ENCODE measurements at regions not wholly inside any gene's neighbourhood (a gene's known extent, or its start where the extent isn't known, plus 50 kb on each side); places are given as distances from the start of the nearest gene placed in this dataset.
A peak's percentile ranks its signal among the peaks of the same experiment; 100 is the strongest.

DNA sequence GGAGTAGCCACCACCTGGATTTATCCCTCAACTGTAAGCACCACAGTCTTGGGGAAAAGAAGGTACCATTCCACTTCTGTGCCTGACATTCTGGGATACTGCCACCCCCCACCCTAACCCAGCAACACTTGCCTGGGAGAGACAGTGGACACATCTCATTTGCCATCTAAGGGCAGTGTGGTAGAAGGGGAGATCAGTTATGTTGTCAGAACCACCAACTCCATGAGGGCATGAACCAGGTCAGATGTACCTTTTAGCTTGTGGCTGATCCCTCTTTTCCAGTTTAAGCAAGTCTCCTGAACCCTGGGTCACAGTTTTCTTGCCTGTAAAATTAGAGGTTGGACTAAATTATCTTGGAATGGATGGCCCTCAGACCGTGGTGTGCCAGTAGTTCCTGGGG is 165.5 kb downstream of the SCP2D1 start:
- Mint-ChIP-seq H3K4me1 (no peaks in the 10 kb centered on the region), H3K9me3 (peaks cover 3% of the 10 kb centered on the region), H3K27ac (no peak overlapping the region), H3K4me3 (no peak overlapping the region), H3K27me3 (no peaks in the 10 kb centered on the region), H3K36me3 (ENCODE audit: low read depth) (no peaks in the 10 kb centered on the region)
- ATAC-seq (replicated peaks) = no peak

DNA sequence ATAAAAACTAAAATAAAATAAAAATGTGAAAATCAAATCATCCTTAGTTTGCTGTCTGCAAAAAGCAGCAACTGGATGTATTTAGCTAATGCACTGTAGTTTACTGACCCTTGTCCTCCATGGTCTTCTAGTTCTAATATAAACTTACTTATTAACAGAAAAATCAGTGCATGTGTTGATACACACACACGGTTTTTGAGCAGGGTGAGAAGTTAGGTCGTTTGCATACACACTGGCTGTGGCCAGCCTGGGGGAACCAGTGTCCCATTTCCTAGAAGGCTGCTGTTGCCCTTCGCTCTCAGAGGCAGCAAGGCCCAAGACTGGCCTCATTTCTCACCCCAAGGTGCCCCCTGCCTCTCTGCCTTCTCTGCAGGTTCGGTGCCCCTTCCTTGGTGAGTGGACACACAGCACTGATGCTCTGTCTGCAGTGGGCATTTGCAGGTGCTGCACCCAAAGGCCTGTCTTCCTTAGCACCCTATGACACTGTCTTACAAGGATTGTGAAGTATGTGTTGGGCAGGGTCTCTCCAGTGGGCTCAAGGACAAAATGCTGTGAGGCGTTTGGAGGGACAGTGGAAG is 168.5 kb downstream of the SCP2D1 start:
- no peaks in the 10 kb centered on the region for H3K36me3 Mint-ChIP-seq (ENCODE audit: low read depth)
- H3K4me1 Mint-ChIP-seq = no peaks in the 10 kb centered on the region
- no peak overlapping the region for H3K4me3 Mint-ChIP-seq
- ATAC-seq (replicated peaks) = no peak
- no peak overlapping the region for H3K27ac Mint-ChIP-seq
- H3K9me3 Mint-ChIP-seq = no peaks in the 10 kb centered on the region
- peaks cover 3% of the 10 kb centered on the region for H3K27me3 Mint-ChIP-seq

DNA sequence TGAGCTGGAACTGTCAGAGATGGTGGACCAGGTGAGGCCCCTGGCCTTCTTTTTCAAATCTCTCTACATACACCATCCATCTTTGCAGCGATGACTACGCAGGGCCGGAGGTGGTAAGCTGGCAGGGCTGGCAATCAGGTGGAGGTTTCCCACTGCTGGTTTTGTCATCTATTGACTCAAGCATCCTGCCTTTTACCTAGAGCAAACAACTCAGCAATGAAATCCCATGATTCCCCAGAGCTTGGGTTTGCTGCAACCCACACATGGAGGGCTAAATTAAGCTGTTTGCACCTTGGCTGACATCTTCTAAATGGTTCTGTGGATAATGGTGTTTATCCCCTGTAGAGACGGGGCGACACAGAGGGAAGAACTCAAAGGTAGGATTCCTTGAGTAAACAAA is 170.2 kb downstream of the SCP2D1 start:
- no peaks in the 10 kb centered on the region for H3K36me3 Mint-ChIP-seq (ENCODE audit: low read depth)
- ATAC-seq (replicated peaks) = no peak

DNA sequence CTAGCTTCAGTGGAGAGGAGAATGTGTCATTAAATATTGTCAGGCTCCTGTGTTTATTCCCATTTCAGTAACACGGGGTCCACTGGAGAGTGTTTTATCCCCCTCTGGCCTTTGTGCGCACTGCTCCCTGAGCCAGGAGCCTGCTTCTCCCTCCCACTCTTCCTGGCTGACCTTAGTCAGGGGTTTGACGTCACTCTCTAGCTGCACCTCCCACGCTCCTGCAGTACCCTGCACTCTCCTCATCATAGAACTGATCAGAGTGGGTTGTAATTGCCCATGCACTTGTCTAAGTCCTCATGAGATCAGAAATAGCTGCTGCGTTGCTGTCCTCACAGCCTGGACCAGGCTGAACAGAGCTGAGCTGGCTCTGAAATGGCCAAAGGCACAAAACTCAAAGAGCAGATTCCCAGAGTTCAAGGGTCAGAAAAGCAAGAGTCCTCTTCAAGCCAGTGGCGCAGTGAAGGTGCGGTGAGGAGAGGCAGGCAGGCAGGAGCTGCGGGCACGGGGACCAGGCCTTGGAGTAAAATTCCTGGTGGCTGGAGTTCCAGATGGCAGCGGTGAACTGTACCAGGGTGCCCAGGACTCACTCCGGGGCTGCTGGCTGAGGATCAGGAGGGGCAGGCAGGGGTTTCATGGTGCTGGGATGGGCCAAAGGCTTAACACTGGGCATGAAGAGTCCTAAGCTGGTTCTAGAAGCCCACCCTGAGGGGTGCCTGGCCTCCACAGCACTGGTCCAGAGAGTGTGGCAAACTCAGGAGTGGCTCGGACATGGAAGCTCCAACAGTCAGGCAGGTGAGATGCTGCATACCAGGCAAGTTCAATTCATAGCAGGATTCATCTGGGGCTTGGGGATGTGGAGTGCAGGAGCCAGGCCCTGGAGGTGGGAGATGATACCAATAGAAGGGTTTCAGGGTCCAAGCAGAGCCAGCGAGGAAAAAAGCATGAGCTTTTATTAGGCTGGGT is 170.9 kb downstream of the SCP2D1 start:
- ATAC-seq (replicated peaks) = no peak
- Mint-ChIP-seq H3K27me3 (peaks cover 3% of the 10 kb centered on the region), H3K27ac (no peak overlapping the region), H3K4me1 (no peaks in the 10 kb centered on the region), H3K9me3 (no peaks in the 10 kb centered on the region), H3K36me3 (ENCODE audit: low read depth) (no peaks in the 10 kb centered on the region), H3K4me3 (no peak overlapping the region)

More for the DNA sequence above, 170.2 kb downstream of the SCP2D1 start:
- H3K4me1 Mint-ChIP-seq = no peaks in the 10 kb centered on the region
- H3K9me3 Mint-ChIP-seq = no peaks in the 10 kb centered on the region
- H3K27ac Mint-ChIP-seq = no peak overlapping the region
- no peak overlapping the region for H3K4me3 Mint-ChIP-seq
- H3K27me3 Mint-ChIP-seq = peaks cover 3% of the 10 kb centered on the region

DNA sequence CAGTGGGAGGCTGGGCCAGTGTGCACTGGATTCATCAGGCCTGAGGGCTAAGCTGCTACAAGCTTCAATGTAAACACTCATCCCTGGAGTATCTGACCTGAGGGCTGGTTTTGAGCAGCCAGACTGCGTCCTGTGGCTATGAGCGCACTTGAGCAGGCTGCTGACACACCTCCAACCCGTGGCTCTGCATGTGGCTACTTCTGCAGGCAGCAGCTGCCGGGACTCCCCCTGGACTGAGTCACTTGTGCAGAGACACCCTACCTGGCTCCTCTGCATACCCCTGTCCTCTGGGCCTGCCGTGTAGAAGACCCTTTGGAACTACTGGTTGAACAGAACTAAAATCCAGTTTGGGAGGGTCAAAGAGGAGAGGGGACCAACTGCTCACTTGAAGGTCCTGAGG is 172.0 kb downstream of the SCP2D1 start:
- no peak overlapping the region for H3K27ac Mint-ChIP-seq
- no peaks in the 10 kb centered on the region for H3K9me3 Mint-ChIP-seq
- no peaks in the 10 kb centered on the region for H3K4me1 Mint-ChIP-seq
- peaks cover 3% of the 10 kb centered on the region for H3K27me3 Mint-ChIP-seq
- peak; percentile 57 for ATAC-seq (replicated peaks)
- H3K36me3 Mint-ChIP-seq (ENCODE audit: low read depth) = no peaks in the 10 kb centered on the region
- H3K4me3 Mint-ChIP-seq = no peak overlapping the region

DNA sequence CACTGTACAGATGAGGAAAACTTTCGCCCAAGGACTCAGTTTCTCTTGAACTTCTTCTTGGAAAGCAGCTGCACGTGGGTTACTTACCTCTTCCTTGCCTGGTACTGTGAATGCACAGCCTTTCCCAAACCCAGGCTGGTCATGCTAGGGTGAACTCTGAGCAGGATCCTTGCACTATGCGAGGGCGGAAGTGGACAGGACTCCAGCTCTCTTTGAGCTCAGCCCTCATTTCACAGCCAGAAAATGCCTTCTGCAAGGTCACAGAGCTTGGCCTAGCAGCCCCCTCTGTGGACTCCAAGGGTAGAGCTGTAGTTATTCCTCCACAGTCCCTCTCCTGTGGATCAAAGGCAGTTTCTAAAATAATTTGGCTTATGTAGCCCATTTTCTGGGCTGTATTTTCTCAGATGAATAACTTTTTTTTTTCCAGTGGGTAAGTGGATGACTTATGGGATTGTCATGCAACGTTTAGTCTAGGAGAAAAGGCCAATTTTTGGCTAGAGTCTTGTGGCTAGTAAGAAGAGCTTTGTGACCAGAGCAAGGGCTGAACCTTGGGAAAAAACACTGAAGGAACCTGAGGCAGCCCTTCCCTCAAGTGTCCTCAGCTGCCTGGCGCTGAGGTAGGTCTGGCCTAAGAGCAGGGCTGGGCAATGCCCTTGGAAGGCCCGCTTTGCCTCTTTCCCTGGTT is 172.7 kb downstream of the SCP2D1 start:
- no peak for ATAC-seq (replicated peaks)

DNA sequence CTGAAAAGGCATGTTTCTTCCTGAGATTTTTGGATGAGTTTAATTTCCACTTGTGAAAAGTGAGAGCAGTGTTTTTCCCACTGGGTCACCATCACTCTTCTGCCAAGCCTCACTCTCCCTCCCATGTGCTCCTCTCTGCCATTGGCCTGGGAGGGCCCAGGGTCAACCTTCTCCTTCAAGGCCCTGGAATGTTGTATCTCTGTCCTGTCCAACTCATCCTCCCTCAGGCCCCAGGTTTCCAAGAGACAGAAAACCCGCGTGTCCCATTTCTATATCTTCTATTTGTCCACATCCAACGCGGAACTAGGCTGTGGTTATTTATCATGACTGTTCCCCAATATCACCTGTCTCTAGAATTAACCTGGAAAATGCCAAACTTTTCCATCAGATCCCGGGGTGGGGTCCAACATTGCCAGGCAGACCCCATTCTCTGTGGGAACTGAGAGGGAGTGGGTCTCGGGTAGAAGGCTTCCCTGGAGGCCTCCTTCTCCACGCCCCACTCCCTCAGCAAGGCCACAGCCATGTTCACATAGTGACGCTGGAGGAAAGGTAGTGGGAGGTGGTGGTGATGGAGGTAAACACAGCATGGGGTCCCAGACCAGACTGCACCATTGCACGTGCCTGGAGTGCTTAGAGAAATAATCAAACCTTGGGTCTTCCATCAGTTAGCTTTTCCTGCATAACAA is 173.5 kb downstream of the SCP2D1 start:
- H3K4me1 Mint-ChIP-seq = no peaks in the 10 kb centered on the region
- H3K4me3 Mint-ChIP-seq = no peak overlapping the region
- H3K9me3 Mint-ChIP-seq = no peaks in the 10 kb centered on the region
- H3K27me3 Mint-ChIP-seq = peaks cover 3% of the 10 kb centered on the region
- no peak for ATAC-seq (replicated peaks)
- no peaks in the 10 kb centered on the region for H3K36me3 Mint-ChIP-seq (ENCODE audit: low read depth)
- no peak overlapping the region for H3K27ac Mint-ChIP-seq

More for the DNA sequence above, 172.7 kb downstream of the SCP2D1 start:
- Mint-ChIP-seq H3K27me3 (peaks cover 3% of the 10 kb centered on the region), H3K4me3 (no peak overlapping the region), H3K9me3 (no peaks in the 10 kb centered on the region), H3K4me1 (no peaks in the 10 kb centered on the region), H3K36me3 (ENCODE audit: low read depth) (no peaks in the 10 kb centered on the region), H3K27ac (no peak overlapping the region)

DNA sequence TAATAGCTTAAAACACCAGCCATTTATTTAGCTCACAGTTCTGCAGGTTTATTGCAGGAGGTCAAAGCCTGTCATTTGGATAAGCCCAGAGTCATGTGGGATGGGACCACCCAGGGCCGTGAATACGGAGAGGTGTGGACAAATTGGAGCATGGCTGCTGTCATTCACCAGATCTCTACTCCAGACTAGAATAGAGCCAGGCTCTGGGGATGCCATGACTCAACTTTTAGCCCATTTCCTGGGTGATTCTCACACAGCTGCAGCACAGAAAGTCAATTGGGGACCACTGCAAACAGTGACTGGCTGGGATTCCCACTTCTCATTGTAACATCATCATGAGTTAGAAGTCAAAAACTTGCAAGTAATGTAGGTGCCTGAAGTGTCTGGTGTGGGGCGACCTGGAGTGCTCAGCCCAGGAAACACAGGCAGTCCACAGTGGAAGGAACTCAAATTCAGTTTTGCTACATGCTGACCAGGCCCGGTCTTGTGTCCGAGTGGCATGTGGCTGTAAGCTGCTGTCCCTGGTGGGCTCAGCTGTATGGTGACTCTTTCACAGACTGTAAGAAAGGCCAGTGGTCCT is 174.3 kb downstream of the SCP2D1 start:
- ATAC-seq (replicated peaks) = no peak
- H3K4me3 Mint-ChIP-seq = no peak overlapping the region
- no peaks in the 10 kb centered on the region for H3K36me3 Mint-ChIP-seq (ENCODE audit: low read depth)
- H3K4me1 Mint-ChIP-seq = no peaks in the 10 kb centered on the region
- no peaks in the 10 kb centered on the region for H3K9me3 Mint-ChIP-seq
- H3K27me3 Mint-ChIP-seq = peaks cover 3% of the 10 kb centered on the region
- no peak overlapping the region for H3K27ac Mint-ChIP-seq

DNA sequence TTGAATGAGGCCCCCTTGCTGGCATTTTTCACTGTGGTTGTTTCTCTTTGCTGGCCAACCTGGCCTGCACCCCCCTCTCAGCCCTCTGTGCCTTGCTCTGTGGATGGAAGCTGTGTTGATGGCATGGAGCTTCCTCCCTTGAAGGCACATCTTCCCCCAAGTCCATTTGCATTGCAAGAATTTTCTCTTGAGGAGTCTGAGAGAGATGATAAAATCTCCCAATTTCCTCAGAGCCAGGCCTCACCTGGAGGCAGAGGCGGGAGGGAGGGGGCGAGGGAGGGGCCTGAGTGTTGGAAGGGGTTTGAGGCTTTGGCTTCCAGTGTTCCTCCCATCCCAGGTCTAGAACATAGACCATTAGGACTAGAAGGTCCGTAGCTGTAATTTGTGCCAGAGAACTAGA is 175.1 kb downstream of the SCP2D1 start:
- no peak for ATAC-seq (replicated peaks)
- Mint-ChIP-seq H3K27me3 (peaks cover 3% of the 10 kb centered on the region), H3K9me3 (no peaks in the 10 kb centered on the region), H3K27ac (no peak overlapping the region), H3K4me3 (no peak overlapping the region), H3K4me1 (no peaks in the 10 kb centered on the region), H3K36me3 (ENCODE audit: low read depth) (no peaks in the 10 kb centered on the region)

DNA sequence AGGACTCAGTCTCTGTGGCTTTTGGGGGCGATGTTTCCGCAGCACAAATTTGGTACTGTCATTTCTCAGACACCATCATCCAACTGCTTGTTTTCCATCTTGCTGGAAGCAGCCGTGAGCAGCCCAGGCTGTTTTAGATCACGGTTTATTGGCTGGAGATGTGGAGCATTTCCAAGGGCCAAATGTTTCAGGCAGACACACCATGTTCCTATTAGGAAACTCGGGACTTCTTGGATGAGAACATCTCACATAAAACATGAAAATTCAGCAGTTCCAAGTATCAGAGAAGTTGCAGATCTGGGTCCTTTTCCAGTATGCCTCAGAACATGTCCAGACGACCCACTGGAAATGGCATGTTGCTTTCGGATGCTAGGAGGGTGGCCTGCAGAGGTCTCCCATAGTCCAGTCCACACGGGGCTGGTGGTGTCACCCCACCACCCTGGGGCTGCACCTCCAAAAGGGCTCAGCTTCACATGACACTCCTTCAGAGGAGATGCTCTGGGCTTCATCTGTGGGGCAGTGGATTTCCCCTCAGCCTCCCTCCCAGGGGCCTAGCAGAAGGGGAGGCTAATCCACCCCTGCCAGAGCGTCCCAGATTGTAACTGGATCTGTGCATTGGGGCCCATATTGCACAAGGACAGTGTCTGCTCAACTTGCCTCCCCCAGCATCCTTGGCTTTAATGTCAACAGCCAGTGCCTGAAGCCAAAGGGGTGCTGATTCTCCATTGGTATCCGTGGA is 176.3 kb downstream of the SCP2D1 start:
- H3K9me3 Mint-ChIP-seq = no peaks in the 10 kb centered on the region
- H3K36me3 Mint-ChIP-seq (ENCODE audit: low read depth) = no peaks in the 10 kb centered on the region
- H3K4me3 Mint-ChIP-seq = no peak overlapping the region
- ATAC-seq (replicated peaks) = no peak
- no peaks in the 10 kb centered on the region for H3K4me1 Mint-ChIP-seq
- H3K27me3 Mint-ChIP-seq = no peaks in the 10 kb centered on the region
- H3K27ac Mint-ChIP-seq = no peak overlapping the region

DNA sequence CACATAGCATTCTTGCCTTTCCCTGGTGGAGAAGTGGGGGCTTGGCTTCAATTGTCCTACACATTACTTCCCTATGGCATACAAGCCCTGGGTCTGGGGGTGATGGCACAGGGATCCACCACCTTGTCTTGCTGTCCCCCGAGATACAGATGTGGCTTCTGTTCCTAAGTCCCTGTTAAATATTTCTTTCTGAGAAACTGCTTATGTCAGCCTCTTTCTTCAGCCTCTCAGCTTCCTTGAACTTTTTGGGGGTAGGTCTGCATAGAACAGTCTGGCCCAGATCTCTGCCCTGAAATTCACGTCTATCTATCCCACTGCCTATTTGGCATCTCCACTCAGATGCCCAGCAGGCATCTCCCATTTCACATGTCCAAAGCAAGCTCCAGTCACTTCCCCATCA is 177.4 kb downstream of the SCP2D1 start:
- H3K4me1 Mint-ChIP-seq = no peaks in the 10 kb centered on the region
- no peaks in the 10 kb centered on the region for H3K36me3 Mint-ChIP-seq (ENCODE audit: low read depth)
- H3K27ac Mint-ChIP-seq = no peak overlapping the region
- no peak overlapping the region for H3K4me3 Mint-ChIP-seq
- ATAC-seq (replicated peaks) = no peak
- H3K9me3 Mint-ChIP-seq = no peaks in the 10 kb centered on the region
- H3K27me3 Mint-ChIP-seq = no peaks in the 10 kb centered on the region

DNA sequence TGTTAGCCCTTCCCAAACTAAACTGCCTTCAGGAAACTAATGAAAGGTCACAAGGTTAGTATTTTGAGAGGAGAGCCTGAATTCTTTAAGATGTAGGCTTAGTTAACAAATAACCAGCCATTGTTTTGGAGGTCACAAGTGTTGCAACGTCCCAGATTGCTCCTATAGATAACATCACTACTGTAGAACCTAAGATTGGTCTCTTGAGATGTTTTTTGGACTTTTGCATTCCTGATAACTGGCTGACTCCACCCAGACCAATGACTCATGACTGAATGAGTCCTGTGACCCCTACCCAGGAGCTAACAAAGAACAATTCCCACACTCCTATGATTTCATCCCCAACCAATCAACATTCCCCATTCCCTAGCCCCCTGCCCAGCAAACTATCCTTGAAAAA is 178.8 kb downstream of the SCP2D1 start:
- ATAC-seq (replicated peaks) = no peak
- Mint-ChIP-seq H3K9me3 (no peaks in the 10 kb centered on the region), H3K4me3 (no peak overlapping the region), H3K27me3 (no peaks in the 10 kb centered on the region), H3K36me3 (ENCODE audit: low read depth) (no peaks in the 10 kb centered on the region), H3K27ac (no peak overlapping the region), H3K4me1 (no peaks in the 10 kb centered on the region)

DNA sequence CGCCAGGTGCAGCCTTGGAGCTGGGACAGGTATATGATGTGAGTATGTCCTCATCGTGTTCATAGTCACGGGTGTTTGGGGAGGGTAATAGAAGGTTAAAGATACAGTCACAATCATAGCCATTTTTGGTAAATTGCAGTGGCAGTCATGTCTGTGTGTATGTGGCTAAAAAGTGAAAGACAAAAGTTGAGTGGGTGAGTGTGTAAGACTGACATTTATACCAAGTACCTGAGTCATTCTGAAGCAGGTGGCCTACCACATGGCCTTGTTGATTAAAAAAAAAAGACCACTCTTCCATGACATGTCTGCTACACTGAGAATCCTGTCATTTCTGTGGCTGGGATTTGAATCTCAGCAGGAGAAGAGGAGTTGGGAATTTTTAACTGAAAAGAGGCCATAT is 181.9 kb downstream of the SCP2D1 start:
- peak; percentile 49 for ATAC-seq (replicated peaks)
- no peak overlapping the region for H3K27ac Mint-ChIP-seq
- H3K4me1 Mint-ChIP-seq = no peaks in the 10 kb centered on the region
- no peaks in the 10 kb centered on the region for H3K9me3 Mint-ChIP-seq
- H3K36me3 Mint-ChIP-seq (ENCODE audit: low read depth) = no peaks in the 10 kb centered on the region
- H3K4me3 Mint-ChIP-seq = no peak overlapping the region
- H3K27me3 Mint-ChIP-seq = no peaks in the 10 kb centered on the region

DNA sequence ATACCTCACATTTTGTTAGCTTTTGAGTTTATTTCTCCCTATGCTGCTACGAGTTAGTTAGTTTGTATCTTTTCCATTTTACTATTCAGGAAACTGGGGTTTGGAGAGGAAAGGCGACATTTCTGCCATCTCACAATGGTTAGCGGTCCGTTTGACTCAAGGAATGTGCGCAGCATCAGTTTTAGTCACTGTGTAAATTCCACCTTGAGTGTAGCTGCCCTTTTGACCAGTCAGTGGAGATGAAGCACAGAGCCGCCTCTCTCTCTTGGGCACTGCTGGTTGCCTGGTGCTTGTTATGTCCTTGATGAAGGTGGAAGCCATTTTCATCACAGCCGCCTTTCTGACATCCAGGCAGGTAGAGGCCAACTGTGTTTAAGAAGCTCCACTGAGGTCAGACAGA is 185.5 kb downstream of the SCP2D1 start:
- H3K4me1 Mint-ChIP-seq = no peaks in the 10 kb centered on the region
- ATAC-seq (replicated peaks) = no peak
- no peak overlapping the region for H3K4me3 Mint-ChIP-seq
- no peaks in the 10 kb centered on the region for H3K27me3 Mint-ChIP-seq
- H3K36me3 Mint-ChIP-seq (ENCODE audit: low read depth) = no peaks in the 10 kb centered on the region
- no peak overlapping the region for H3K27ac Mint-ChIP-seq
- H3K9me3 Mint-ChIP-seq = no peaks in the 10 kb centered on the region

Data from activated T-helper 17 cell treated with anti-CD3 and anti-CD28 coated beads, Interleukin-2, amount 50 U/mL, for 72 hours (primary cell).